Dendritic cell treated with granulocyte-macrophage colony-stimulating factor and Interleukin-4, amounts not matched to agents 40 ng/mL and 50 ng/mL, for 4 days (primary cell): ENCODE measurements at regions not wholly inside any gene's neighbourhood (a gene's known extent, or its start where the extent isn't known, plus 50 kb on each side); places are given as distances from the start of the nearest gene placed in this dataset.
A peak's percentile ranks its signal among the peaks of the same experiment; 100 is the strongest.
"Not testable (repeated sequence)": the region's sequence is repeated elsewhere in the genome, so short reads cannot be mapped to it uniquely, and the experiment has no call there.

Experiments used
- H3K27ac Mint-ChIP-seq: one replicate; pipeline ENCODE4 v1.8.0; 2022; ENCODE audit warnings: mild to moderate bottlenecking, mixed read lengths
- H3K27me3 Mint-ChIP-seq: one replicate; pipeline ENCODE4 v1.8.0; 2022; ENCODE audit warnings: mild to moderate bottlenecking, mixed read lengths
- H3K36me3 Mint-ChIP-seq: one replicate; pipeline ENCODE4 v1.8.0; 2022; ENCODE audit warnings: low read depth, mixed read lengths
- H3K4me1 Mint-ChIP-seq: one replicate; pipeline ENCODE4 v1.8.0; 2022; ENCODE audit warnings: low read depth, mixed read lengths
- H3K4me3 Mint-ChIP-seq: one replicate; pipeline ENCODE4 v1.8.0; 2022; ENCODE audit warnings: mild to moderate bottlenecking, moderate library complexity, mixed read lengths
- H3K9me3 Mint-ChIP-seq: one replicate; pipeline ENCODE4 v1.8.0; 2022; ENCODE audit warnings: mixed read lengths
- intact Hi-C: fragments of 100-400 bp; cut with micrococcal nuclease; formaldehyde crosslinking; loops from one replicate; pipeline ENCODE4 v1.15.0; 2022

DNA sequence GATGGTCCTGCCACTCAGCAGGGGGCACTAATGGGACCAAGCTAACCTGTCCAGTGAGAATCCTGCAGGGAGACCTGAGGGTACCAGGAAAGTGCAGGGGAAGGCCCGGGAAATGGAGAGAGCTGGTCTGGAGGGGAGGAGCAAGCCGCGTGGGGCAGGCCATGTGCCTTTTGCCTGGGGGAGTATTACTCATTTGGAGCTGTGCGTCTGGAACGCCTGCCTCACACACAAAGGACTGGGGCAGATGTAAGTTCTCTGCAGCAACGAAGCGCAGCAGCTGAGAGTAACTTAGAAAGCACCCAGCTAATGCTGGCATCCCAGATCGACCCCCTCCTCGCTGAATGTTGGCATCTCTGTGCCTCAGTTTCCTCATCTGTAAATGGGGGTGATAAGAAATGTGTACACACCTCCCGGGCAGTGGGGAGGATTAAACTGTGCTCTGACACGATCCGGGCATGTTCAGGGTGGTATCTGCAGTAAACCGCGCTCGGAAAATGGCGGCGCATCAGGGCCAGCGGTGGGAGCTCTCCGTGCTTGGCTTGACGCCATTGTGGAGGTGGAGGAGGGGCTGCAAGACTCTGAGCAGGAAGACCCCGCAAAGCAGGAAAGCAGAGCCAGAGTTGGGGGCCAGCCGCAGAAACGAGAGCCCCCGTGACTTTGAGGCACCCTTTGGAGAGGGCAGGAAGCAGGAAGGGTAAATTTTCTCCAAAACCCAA is 212.5 kb downstream of the NPHP4 start:
- Mint-ChIP-seq H3K4me3 (no peak overlapping the region), H3K36me3 (no peaks in the 10 kb centered on the region), H3K4me1 (no peaks in the 10 kb centered on the region), H3K27ac (no peak overlapping the region), H3K27me3 (peaks cover 1% of the 10 kb centered on the region), H3K9me3 (peaks cover 8% of the 10 kb centered on the region)
- intact Hi-C loops: no loop called here

DNA sequence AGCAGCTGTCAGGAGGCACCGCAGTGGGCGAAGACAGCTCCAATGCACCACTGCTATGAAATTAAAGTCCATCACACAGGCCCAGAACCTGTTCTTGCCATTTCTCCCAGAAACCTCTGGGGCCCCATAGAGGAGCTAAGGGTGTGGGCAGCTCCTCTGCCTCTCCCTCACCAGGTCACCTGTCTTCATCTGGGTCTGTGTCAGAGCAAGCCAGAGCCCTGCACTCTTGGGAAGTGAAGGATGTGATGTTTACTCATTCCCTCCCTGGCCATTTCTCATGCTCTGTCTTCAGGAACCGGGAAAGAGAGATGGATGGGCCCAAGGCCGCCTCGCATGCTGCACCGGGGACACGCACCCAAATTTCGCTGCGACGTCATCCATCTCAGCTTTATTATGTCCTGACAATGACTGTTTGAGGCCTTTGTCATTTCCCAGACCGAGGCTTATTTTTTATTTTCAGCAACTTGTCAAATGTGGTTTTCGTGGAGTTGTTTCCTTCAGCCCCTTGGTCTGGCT is 216.1 kb downstream of the NPHP4 start:
- Mint-ChIP-seq H3K9me3 (peaks cover 8% of the 10 kb centered on the region), H3K36me3 (no peaks in the 10 kb centered on the region), H3K4me1 (peaks cover 3% of the 10 kb centered on the region), H3K27me3 (peaks cover 1% of the 10 kb centered on the region), H3K27ac (no peak overlapping the region), H3K4me3 (no peak overlapping the region)
- intact Hi-C loops: no loop called here

DNA sequence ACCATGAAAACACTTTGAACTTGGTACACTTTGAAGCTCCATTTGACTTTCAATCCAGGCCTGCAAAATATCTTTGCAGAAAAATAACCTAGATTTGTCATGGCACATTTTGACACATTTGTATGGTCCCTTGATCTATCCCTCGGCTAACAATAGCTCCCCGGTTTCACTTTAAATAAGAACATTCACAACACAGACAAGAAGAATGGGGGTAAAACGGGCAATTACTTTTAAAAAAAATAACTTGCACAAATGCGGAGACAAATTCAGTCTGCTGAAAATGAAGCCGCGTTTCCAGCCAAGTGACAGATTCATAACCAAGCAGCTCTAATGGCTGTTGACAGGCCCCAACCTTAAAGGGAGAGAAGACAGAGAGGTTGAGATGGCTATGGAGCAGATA is 218.2 kb downstream of the NPHP4 start:
- intact Hi-C loops: no loop called here
- H3K27ac Mint-ChIP-seq: no peak overlapping the region
- peaks cover 1% of the 10 kb centered on the region for H3K27me3 Mint-ChIP-seq
- no peak overlapping the region for H3K4me3 Mint-ChIP-seq
- H3K36me3 Mint-ChIP-seq: no peaks in the 10 kb centered on the region
- H3K9me3 Mint-ChIP-seq: peaks cover 8% of the 10 kb centered on the region
- H3K4me1 Mint-ChIP-seq: peaks cover 9% of the 10 kb centered on the region

DNA sequence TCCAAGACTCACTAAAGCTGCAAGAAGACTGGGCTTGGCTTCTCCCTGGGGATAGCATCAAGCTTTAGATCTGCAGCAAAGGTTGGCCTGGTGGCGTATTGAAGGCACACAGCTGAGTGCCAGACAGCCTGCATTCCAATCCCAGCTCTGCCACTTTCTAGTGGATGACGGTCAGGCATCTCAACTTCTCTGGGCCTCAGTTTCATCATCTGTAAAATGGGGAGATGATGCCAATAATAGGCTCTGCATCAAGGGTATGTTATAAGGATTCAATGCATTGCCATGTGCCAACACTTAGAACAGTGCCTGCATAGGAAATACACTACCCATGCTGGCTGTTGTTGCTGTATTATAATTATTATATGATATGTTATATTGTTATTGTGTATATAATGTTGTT is 220.4 kb downstream of the NPHP4 start:
- peaks cover 9% of the 10 kb centered on the region for H3K4me1 Mint-ChIP-seq
- no peak overlapping the region for H3K4me3 Mint-ChIP-seq
- H3K9me3 Mint-ChIP-seq: no peaks in the 10 kb centered on the region
- intact Hi-C loops: no loop called here
- no peaks in the 10 kb centered on the region for H3K36me3 Mint-ChIP-seq
- H3K27ac Mint-ChIP-seq: no peak overlapping the region
- H3K27me3 Mint-ChIP-seq: peaks cover under 1% of the 10 kb centered on the region

DNA sequence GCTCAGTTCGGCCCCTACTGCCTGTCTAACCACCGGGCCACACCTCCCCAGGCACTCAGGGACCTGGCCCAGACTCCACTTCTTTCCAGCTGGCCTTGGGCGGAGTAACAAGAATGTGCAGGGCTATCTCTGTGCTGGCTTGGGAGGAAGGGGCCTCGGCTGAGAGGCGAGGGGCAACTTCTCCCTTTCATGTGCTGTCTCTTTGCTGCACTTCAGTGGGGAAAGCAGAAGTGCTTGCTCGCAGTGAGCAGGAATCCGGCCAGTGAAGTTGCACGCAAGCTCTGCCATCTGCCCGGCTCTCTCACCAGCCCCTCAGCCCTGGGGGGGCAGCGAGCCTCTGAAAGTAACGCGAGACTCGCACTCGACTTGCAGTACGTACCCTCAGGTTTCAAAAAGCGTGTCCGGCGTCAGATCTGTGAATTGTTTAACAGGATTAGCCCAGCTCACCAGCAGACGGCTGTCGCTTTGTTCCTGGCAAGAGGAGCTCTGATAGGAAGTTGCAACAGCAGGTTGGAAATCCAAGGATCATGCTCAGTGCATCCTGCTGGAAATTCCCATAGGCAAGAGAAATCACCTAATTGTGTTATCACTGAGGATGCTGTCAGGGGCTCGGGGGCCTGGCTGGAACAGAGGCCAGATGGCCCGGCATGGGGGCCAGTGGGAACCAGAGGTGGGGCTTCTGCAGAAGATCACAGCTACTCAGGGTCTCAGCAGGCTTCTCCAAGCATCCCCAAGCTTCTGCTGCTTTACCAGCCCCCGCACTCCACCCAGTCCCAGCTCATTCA is 221.1 kb downstream of the NPHP4 start:
- Mint-ChIP-seq H3K27me3 (peaks cover 3% of the 10 kb centered on the region), H3K36me3 (no peaks in the 10 kb centered on the region), H3K4me1 (peaks cover 9% of the 10 kb centered on the region), H3K4me3 (peak overlapping the region; percentile 54), H3K9me3 (no peaks in the 10 kb centered on the region), H3K27ac (no peak overlapping the region)
- intact Hi-C loops: no loop called here

DNA sequence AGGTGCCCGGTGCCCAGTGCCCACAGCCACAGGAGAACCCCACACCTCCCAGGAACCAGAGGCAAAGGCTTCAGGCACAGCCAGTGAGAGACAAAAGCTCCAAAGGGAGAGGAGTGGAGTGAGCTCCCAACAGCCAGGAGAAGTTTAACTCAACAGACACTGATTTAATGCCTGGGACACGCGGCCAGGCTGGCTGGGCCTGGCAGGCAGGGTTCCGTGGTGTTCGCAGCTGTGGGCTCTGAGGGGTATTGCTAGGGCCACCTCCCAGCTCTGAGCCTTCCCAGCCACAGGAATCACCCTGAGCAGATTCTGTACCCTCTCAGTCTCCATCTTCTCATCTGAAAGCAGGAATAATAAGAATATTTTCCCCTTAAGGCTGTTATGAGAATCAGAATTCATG is 222.5 kb downstream of the NPHP4 start:
- intact Hi-C loops: no loop called here
- peaks cover 13% of the 10 kb centered on the region for H3K27me3 Mint-ChIP-seq
- H3K4me1 Mint-ChIP-seq: peaks cover 9% of the 10 kb centered on the region
- no peaks in the 10 kb centered on the region for H3K36me3 Mint-ChIP-seq
- no peak overlapping the region for H3K4me3 Mint-ChIP-seq
- H3K9me3 Mint-ChIP-seq: no peaks in the 10 kb centered on the region
- H3K27ac Mint-ChIP-seq: no peak overlapping the region

DNA sequence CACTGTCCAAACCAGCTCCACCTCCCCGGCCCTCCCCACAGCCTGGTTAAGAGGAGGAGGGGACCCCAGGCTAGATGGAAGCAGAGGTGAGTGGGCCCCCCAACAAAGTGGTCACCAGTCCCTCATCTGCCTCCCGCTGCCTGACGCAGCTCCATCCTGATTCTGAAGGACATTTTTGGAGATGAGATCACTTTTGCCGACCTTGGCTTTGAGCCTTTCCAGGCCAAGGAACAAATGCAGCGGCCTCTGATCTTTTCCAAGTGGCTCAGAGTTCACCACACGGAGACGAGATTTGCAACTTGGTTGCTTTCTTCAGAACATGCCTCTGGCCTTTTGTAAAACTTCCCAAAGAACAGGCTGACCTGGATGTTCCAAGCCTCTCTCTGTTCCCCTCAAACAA is 223.1 kb downstream of the NPHP4 start:
- Mint-ChIP-seq H3K4me3 (no peak overlapping the region), H3K36me3 (no peaks in the 10 kb centered on the region), H3K27ac (no peak overlapping the region), H3K4me1 (peaks cover 9% of the 10 kb centered on the region), H3K9me3 (peaks cover 4% of the 10 kb centered on the region), H3K27me3 (peaks cover 17% of the 10 kb centered on the region)
- intact Hi-C loops: no loop called here

DNA sequence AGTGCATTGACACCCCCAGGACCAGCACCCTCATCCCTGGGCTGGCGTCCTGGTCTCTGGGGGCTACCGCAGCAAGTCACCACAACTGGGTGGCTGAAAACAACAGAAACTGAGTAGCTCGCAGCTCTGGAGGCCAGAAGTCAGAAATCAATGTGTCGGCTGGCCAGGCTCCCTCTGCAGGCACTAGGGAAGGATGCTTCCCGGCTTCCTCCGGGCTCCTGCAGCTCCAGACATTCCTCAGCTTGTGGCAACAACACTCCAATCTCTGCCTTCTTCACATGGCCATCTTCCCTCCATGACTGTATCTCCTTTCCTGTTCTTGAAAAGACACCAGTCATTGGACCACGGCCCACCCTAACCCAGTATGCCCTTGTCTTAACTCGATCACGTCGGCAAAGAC is 224.2 kb downstream of the NPHP4 start:
- Mint-ChIP-seq H3K4me3 (no peak overlapping the region), H3K4me1 (peaks cover 9% of the 10 kb centered on the region), H3K27ac (no peak overlapping the region), H3K9me3 (peaks cover 15% of the 10 kb centered on the region), H3K36me3 (no peaks in the 10 kb centered on the region), H3K27me3 (peaks cover 23% of the 10 kb centered on the region)
- intact Hi-C loops: no loop called here

DNA sequence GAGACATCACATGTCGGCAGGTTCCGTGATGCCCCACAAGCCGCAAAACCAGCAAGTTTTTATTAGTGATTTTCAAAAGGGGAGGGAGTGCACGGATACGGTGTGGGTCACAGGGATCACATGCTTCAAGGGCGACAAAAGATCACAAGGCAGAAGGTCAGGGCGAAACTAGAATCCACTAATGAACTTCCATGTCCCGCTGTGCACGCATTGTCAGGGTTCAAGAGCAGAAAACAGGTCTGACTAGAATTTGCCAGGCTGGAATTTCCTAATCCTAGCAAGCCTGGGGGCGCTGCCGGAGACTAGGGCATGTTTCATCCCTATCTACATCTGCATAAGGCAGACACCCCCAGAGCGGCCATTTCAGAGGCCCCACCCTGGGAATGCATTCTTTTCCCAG is 225.2 kb downstream of the NPHP4 start:
- H3K27ac Mint-ChIP-seq, intact Hi-C loops, H3K4me1 Mint-ChIP-seq, H3K36me3 Mint-ChIP-seq, H3K4me3 Mint-ChIP-seq: not testable (repeated sequence)
- peaks cover 15% of the 10 kb centered on the region for H3K9me3 Mint-ChIP-seq
- H3K27me3 Mint-ChIP-seq: peaks cover 23% of the 10 kb centered on the region

DNA sequence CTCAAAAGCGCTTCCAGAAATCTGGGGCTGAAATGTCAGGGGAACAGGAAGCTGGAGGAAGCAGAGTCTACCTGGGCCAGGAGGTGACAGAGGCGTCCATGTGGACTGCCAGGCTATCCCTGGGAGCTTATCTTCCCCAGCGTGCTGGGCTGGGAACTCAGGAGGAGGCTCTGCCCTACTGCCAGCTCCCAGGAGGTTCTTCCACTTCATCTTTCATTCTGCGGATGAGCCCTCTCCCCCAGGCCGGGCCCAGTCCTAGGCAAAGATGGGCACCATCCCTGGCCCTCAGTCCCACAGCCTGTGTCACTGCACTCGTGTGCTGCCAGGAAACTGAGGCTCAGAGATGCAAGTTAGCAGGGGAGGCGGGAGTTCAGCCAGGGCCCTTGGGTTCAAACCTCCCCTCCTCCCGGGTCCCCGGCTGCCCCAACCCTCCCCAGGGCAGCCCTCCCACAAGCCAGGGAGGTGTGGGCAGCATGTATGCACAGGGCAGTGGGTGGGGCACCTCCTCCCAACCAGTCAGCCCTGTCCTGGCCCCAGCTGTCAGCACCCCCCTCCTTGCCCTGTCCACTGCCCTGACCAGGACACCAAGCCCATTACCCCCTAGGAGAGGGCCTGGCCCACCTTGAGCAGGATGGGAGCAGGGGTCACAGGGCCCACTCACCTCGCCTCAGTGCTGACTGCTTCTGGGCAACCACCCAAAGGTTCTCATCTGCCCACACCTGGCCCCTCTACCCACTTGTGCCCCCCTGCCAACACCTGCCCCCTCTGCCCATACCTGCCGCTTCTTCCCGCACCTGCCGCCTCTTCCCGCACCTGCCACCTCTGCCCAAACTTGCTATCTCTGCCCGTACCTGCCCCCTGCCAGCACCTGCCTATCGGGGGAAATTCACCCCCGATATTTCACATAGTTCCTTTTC is 226.0 kb downstream of the NPHP4 start:
- Mint-ChIP-seq H3K36me3 (no peaks in the 10 kb centered on the region), H3K4me1 (peaks cover 8% of the 10 kb centered on the region), H3K4me3 (no peak overlapping the region), H3K9me3 (peaks cover 15% of the 10 kb centered on the region), H3K27ac (no peak overlapping the region), H3K27me3 (peaks cover 23% of the 10 kb centered on the region)
- intact Hi-C loops: no loop called here

DNA sequence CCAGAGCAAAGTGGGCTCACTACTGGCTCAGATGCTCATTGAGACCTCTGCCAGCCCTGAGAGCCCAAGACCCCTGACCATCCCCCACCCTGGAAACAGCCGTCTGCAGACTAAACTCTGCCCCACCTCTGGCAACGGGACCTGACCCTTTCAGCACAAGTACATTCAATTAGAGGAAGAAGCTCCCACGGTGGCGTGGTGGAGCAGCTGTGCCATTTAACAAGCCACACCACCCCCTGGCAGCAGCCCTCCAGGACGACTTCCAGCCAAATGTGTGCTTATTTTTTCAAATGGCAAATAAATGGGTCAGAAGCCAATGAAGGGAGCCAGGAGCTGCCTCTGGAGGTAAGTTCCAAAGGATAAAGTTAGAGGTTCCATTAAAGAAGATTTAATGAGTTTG is 226.7 kb downstream of the NPHP4 start:
- Mint-ChIP-seq H3K27me3 (peaks cover 24% of the 10 kb centered on the region), H3K4me1 (peaks cover under 1% of the 10 kb centered on the region), H3K36me3 (no peaks in the 10 kb centered on the region), H3K27ac (no peak overlapping the region), H3K4me3 (no peak overlapping the region), H3K9me3 (peaks cover 19% of the 10 kb centered on the region)
- intact Hi-C loops: no loop called here

DNA sequence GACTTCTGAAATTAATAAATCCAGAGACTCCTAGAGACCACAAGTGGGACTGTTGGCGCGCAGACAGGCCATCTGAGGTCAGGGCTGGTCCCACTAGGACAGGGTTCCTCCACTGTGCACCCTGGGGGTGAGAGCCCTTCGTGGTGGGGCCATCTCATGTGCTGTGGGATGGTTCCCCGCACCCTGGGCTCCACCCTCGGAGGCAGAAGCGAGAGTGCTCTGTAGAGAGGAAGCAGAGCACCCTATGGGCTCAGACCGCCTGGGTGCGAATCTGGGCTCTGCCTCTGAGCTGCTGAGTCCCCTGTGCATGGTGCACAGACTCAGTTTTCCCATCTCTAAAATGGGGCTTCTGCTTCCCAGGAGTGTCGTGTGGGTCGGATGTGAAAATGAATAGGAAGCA is 227.3 kb downstream of the NPHP4 start:
- H3K27me3 Mint-ChIP-seq: peaks cover 27% of the 10 kb centered on the region
- intact Hi-C loops: no loop called here
- no peaks in the 10 kb centered on the region for H3K4me1 Mint-ChIP-seq
- no peak overlapping the region for H3K27ac Mint-ChIP-seq
- no peaks in the 10 kb centered on the region for H3K36me3 Mint-ChIP-seq
- no peak overlapping the region for H3K4me3 Mint-ChIP-seq
- peaks cover 23% of the 10 kb centered on the region for H3K9me3 Mint-ChIP-seq

DNA sequence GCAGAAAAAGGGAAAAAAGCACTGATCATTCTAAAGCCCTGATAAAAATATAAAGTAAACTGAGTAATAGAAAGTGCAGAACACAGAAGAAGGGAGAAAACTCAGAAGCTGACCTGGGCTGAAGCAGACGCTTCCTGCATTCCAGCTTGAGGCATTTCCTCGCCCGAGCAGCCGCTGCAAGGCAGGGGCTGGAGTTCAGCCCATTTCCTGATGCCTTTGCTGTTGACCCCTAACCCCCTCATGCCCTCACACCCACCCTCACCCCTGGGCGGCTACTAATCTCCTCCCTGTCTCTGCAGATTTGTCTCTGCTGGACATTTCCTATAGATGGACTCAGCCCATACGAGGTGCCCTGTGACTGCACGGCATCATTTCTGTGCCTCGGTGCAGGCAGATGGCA is 227.8 kb downstream of the NPHP4 start:
- Mint-ChIP-seq H3K4me1 (no peaks in the 10 kb centered on the region), H3K27me3 (peaks cover 27% of the 10 kb centered on the region), H3K4me3 (no peak overlapping the region), H3K27ac (no peak overlapping the region), H3K9me3 (peaks cover 23% of the 10 kb centered on the region), H3K36me3 (no peaks in the 10 kb centered on the region)
- intact Hi-C loops: no loop called here
